B cell (primary cell): ENCODE measurements at regions not wholly inside any gene's neighbourhood (a gene's known extent, or its start where the extent isn't known, plus 50 kb on each side); places are given as distances from the start of the nearest gene placed in this dataset.

Source experiments
- ATAC-seq: fragments of 200-7000 bp; cut with Tn5 transposase; one replicate; pipeline ENCODE4 v1.10.0; 2021; ENCODE audit warnings: low read depth, mild to moderate bottlenecking, moderate number of reproducible peaks, moderate library complexity
- CTCF ChIA-PET: fragments of 350-600 bp; sonication (Branson Sonifier 250); formaldehyde crosslinking; loops from one replicate; lab custom pipeline; 2021; ENCODE audit warnings: antibody characterized with exemption, inconsistent platforms; lab: Charles Lee
- POLR2A ChIA-PET: fragments of 350-600 bp; sonication (Branson Sonifier 250); formaldehyde crosslinking; loops from one replicate; lab custom pipeline; 2021; ENCODE audit warnings: antibody characterized with exemption; lab: Charles Lee
- DNase-seq: peaks from one replicate; pipeline ENCODE4 v3.0.0; 2013
- H2AFZ ChIP-seq: 2 replicates; pipeline ENCODE4 v1.6.1; 2012; ENCODE audit warnings: mild to moderate bottlenecking, low read depth, low read length; ENCODE audit not compliant: insufficient read depth, poor library complexity, severe bottlenecking
- H3K27ac ChIP-seq, 2 donors: 1 replicate in 1 of 2; 2 replicates in 1 of 2; pipeline ENCODE4 v1.5.1; 2012 to 2013; ENCODE audit warnings: low read length in 2 of 2, mild to moderate bottlenecking in 2 of 2, moderate library complexity in 1 of 2
- H3K27me3 ChIP-seq, 4 experiments: fragments of 200-600 bp in 1 of 4; sonication (generic) in 1 of 4; replicated peaks in 1 of 4; 1 replicate in 2 of 4; 2 replicates in 2 of 4; pipeline versions ENCODE4 v1.6.1 to v1.7.0; 2013 to 2016; ENCODE audit warnings: low read length in 3 of 4, mild to moderate bottlenecking in 2 of 4, mixed read lengths in 1 of 4, moderate library complexity in 1 of 4; ENCODE audit not compliant: insufficient read depth in 4 of 4, control insufficient read depth in 3 of 4; ENCODE audit errors: control extremely low read depth in 1 of 4
- H3K36me3 ChIP-seq, 2 experiments: replicated peaks in 1 of 2; 1 replicate in 1 of 2; 2 replicates in 1 of 2; pipeline versions ENCODE4 v1.6.1 to v1.7.1; 2013; ENCODE audit warnings: low read length in 1 of 2; ENCODE audit not compliant: insufficient read depth in 2 of 2, control insufficient read depth in 1 of 2; ENCODE audit errors: control extremely low read depth in 1 of 2, extremely low read depth in 1 of 2
- H3K4me1 ChIP-seq, 2 donors: fragments of 200-600 bp in 1 of 2; sonication (generic) in 1 of 2; 1 replicate in 1 of 2; 2 replicates in 1 of 2; pipeline versions ENCODE4 v1.5.1 to v1.6.1; 2013 to 2017; ENCODE audit warnings: low read length in 2 of 2; ENCODE audit not compliant: control insufficient read depth in 2 of 2, insufficient read depth in 2 of 2
- H3K4me2 ChIP-seq: replicated peaks from 2 replicates; pipeline ENCODE3; 2012; ENCODE audit warnings: mild to moderate bottlenecking, low read depth, low read length; ENCODE audit not compliant: poor library complexity, severe bottlenecking
- H3K4me3 ChIP-seq, 5 experiments: fragments of 200-600 bp in 1 of 5; sonication (generic) in 1 of 5; 1 replicate in 3 of 5; 2 replicates in 2 of 5; pipeline versions ENCODE4 v1.5.1 to v1.7.0; 2011 to 2016; ENCODE audit warnings: low read length in 4 of 5, mild to moderate bottlenecking in 4 of 5, low read depth in 2 of 5, control low read depth in 1 of 5, moderate library complexity in 1 of 5; ENCODE audit not compliant: insufficient read depth in 1 of 5; ENCODE audit errors: control extremely low read depth in 1 of 5, extremely low read depth in 1 of 5
- H3K79me2 ChIP-seq: fragments of 200-600 bp; sonication (generic); one replicate; pipeline ENCODE4 v1.6.0; 2016; ENCODE audit warnings: low read length; ENCODE audit not compliant: control insufficient read depth, insufficient read depth
- H3K9ac ChIP-seq: fragments of 200-600 bp; sonication (generic); 2 replicates; pipeline ENCODE4 v1.6.1; 2017; ENCODE audit warnings: mild to moderate bottlenecking, low read length, moderate library complexity
- H3K9me3 ChIP-seq, 3 donors: one replicate each; pipeline versions ENCODE4 v1.6.1 to v1.7.1; 2013; ENCODE audit warnings: low read length in 2 of 3; ENCODE audit not compliant: control insufficient read depth in 2 of 3, insufficient read depth in 1 of 3; ENCODE audit errors: control extremely low read depth in 1 of 3
- H4K20me1 ChIP-seq: 2 replicates; pipeline ENCODE4 v1.6.0; 2012; ENCODE audit warnings: mild to moderate bottlenecking, low read length; ENCODE audit not compliant: insufficient read depth, control insufficient read depth, poor library complexity, severe bottlenecking
- H3K27ac Mint-ChIP-seq: one replicate; pipeline ENCODE4 v1.8.0; 2021; ENCODE audit warnings: mixed read lengths
- H3K27me3 Mint-ChIP-seq: one replicate; pipeline ENCODE4 v1.8.0; 2021; ENCODE audit warnings: mixed read lengths
- H3K4me1 Mint-ChIP-seq: one replicate; pipeline ENCODE4 v1.8.0; 2021; ENCODE audit warnings: mixed read lengths
- H3K4me3 Mint-ChIP-seq: one replicate; pipeline ENCODE4 v1.8.0; 2021; ENCODE audit warnings: mixed read lengths
- H3K9me3 Mint-ChIP-seq: one replicate; pipeline ENCODE4 v1.8.0; 2022; ENCODE audit warnings: mixed read lengths; ENCODE audit not compliant: insufficient read depth
- CTCF ChIP-seq: fragments of 200-600 bp; IDR thresholded peaks from one replicate; pipeline ENCODE4 v1.8.0; 2022; ENCODE audit warnings: antibody characterized with exemption, mild to moderate bottlenecking
- EZH2 ChIP-seq: IDR thresholded peaks from 2 replicates; pipeline ENCODE4 v1.6.1; 2012; ENCODE audit warnings: borderline replicate concordance, low read depth, mild to moderate bottlenecking, moderate library complexity, low read length; ENCODE audit not compliant: insufficient read depth, poor library complexity, severe bottlenecking
- WGBS: methylation state at CpG from one replicate; pipeline ENCODE4 v1.1.5; 2013; ENCODE audit warnings: missing lambda C conversion rate; ENCODE audit not compliant: insufficient coverage; 5-methylcytosine and 5-hydroxymethylcytosine counted together
- intact Hi-C: fragments of 100-400 bp; cut with micrococcal nuclease; formaldehyde crosslinking; loops from one replicate; pipeline ENCODE4 v1.10.0; 2022

- intact Hi-C loops: no loop called here
- H3K36me3 ChIP-seq: no peaks in the 10 kb centered on the region
- no peak overlapping the region for H2AFZ ChIP-seq
- H3K9ac ChIP-seq: no peak overlapping the region
- WGBS: no CpG with 5 or more reads among the region's 2 CpGs
- no peak overlapping the region for H3K4me3 ChIP-seq
- peaks cover 0 to 16% (median 0%) of the 10 kb centered on the region in 3 donors for H3K9me3 ChIP-seq
- POLR2A ChIA-PET: no interaction called here
- H3K9me3 Mint-ChIP-seq: no peaks in the 10 kb centered on the region
- no peaks in the 10 kb centered on the region for H3K4me1 ChIP-seq
- no peak overlapping the region for H3K27ac ChIP-seq
- TF ChIP-seq EZH2: no peak
- TF ChIP-seq CTCF: no peak
- no peak overlapping the region for H3K4me3 Mint-ChIP-seq
- H3K4me2 ChIP-seq: no peak overlapping the region
- no peaks in the 10 kb centered on the region for H4K20me1 ChIP-seq
- H3K27ac Mint-ChIP-seq: no peak overlapping the region
- H3K27me3 Mint-ChIP-seq: peaks cover 4% of the 10 kb centered on the region
- ATAC-seq: no peak
- H3K79me2 ChIP-seq: no peaks in the 10 kb centered on the region
- no peak for DNase-seq
- CTCF ChIA-PET: no interaction called here
- H3K27me3 ChIP-seq: no peaks in the 10 kb centered on the region
- no peaks in the 10 kb centered on the region for H3K4me1 Mint-ChIP-seq
These were observed 208.3 kb upstream of the UBE2E2 start for GRCh38 chr3:22994781-22995180.

- H3K27ac Mint-ChIP-seq: no peak overlapping the region
- TF ChIP-seq CTCF (no peak), EZH2 (no peak)
- CTCF ChIA-PET: no interaction called here
These were observed 206.1 kb upstream of the UBE2E2 start for GRCh38 chr3:22996920-22997571.

More at GRCh38 chr3:22996920-22997571, 206.1 kb upstream of the UBE2E2 start:
- no peak overlapping the region for H3K4me2 ChIP-seq
- H3K9me3 ChIP-seq: peaks cover 0 to 2% (median 0%) of the 10 kb centered on the region in 3 donors
- ATAC-seq: no peak
- Mint-ChIP-seq H3K4me1 (no peaks in the 10 kb centered on the region), H3K27me3 (peaks cover 4% of the 10 kb centered on the region), H3K4me3 (no peak overlapping the region), H3K9me3 (no peaks in the 10 kb centered on the region)
- no peaks in the 10 kb centered on the region for H3K36me3 ChIP-seq
- POLR2A ChIA-PET: no interaction called here
- H2AFZ ChIP-seq: no peak overlapping the region
- H3K27ac ChIP-seq: no peak overlapping the region
- no peaks in the 10 kb centered on the region for H4K20me1 ChIP-seq
- H3K9ac ChIP-seq: no peak overlapping the region
- H3K27me3 ChIP-seq: no peaks in the 10 kb centered on the region
- no peak for DNase-seq
- WGBS: 100% methylated on average over 1 of the region's 2 CpGs
- no peak overlapping the region for H3K4me3 ChIP-seq
- no peaks in the 10 kb centered on the region for H3K79me2 ChIP-seq
- no peaks in the 10 kb centered on the region for H3K4me1 ChIP-seq
- intact Hi-C loops: no loop called here
